K562 (cell line): ENCODE measurements at regions not wholly inside any gene's neighbourhood (a gene's known extent, or its start where the extent isn't known, plus 50 kb on each side); places are given as distances from the start of the nearest gene placed in this dataset.
"Not testable (repeated sequence)": the region's sequence is repeated elsewhere in the genome, so short reads cannot be mapped to it uniquely, and the experiment has no call there.

Experiments
- ATAC-seq: fragments of 200-7000 bp; cut with Tn5 transposase; 3 replicates; pipeline ENCODE4 v1.9.1; 2020; ENCODE audit warnings: moderate library complexity
- BruUV-seq: library from RNA; stranded (reverse); fragments of 400-500 nt; replicated peaks from 2 replicates; lab custom pipeline; 2021; lab: Mats Ljungman, UMichigan
- CTCF ChIA-PET: fragments of 300-600 bp; formaldehyde crosslinking; extraction: SDS; loops from one replicate; lab custom pipeline; 2021; ENCODE audit warnings: low intra/inter-chr PET ratio; lab: Yijun Ruan, JAX
- POLR2A ChIA-PET: fragments of 300-600, 350-650 bp; sonication (Branson Sonifier 250); formaldehyde crosslinking; extraction: SDS; loops from one replicate; lab custom pipeline; 2021; ENCODE audit warnings: antibody characterized with exemption, inconsistent platforms; lab: Yijun Ruan, JAX
- DNase-seq, 4 experiments: peaks; one replicate each; pipeline versions ENCODE4 v3.0.0 to v3.0.0-alpha.2; 2011 to 2018; ENCODE audit warnings: low spot score in 3 of 4, mixed read lengths in 3 of 4; ENCODE audit errors: extremely low read depth in 1 of 4
- FAIRE-seq: peaks from 2 replicates; lab custom pipeline; 2011; peaks lifted over from hg19 to GRCh38; lab: Jason Lieb, UNC
- H2AFZ ChIP-seq: 2 replicates; pipeline ENCODE4 v1.6.0; 2011; ENCODE audit warnings: low read depth, low read length, control low read depth, inconsistent platforms
- H3K27ac ChIP-seq: fragments of 200-600 bp; 3 replicates; pipeline ENCODE4 v1.8.0; 2011; ENCODE audit warnings: low read depth, mild to moderate bottlenecking, control low read depth, inconsistent platforms, low read length, moderate library complexity, mixed read lengths; ENCODE audit errors: extremely low read depth
- H3K27me3 ChIP-seq, 2 experiments: fragments of 300-600 bp in 1 of 2; 2 replicates in 1 of 2; 3 replicates in 1 of 2; pipeline versions ENCODE4 v1.6.0 to v1.8.0; 2011; ENCODE audit warnings: inconsistent platforms in 2 of 2, low read length in 2 of 2, mild to moderate bottlenecking in 1 of 2, mixed read lengths in 1 of 2, moderate library complexity in 1 of 2; ENCODE audit not compliant: control insufficient read depth in 2 of 2, insufficient read depth in 2 of 2
- H3K36me3 ChIP-seq: fragments of 300-600 bp; 3 replicates; pipeline ENCODE4 v1.8.0; 2011; ENCODE audit warnings: mild to moderate bottlenecking, low read length, inconsistent platforms; ENCODE audit not compliant: control insufficient read depth, insufficient read depth
- H3K4me1 ChIP-seq, 2 experiments: fragments of 200-600 bp in 1 of 2; replicated peaks in 1 of 2; 2 replicates in 1 of 2; 3 replicates in 1 of 2; pipeline versions ENCODE4 v1.5.1 to v1.8.0; 2011; ENCODE audit warnings: inconsistent platforms in 2 of 2, low read length in 2 of 2, mild to moderate bottlenecking in 1 of 2, mixed read lengths in 1 of 2, moderate library complexity in 1 of 2; ENCODE audit not compliant: control insufficient read depth in 2 of 2, insufficient read depth in 2 of 2
- H3K4me2 ChIP-seq: 2 replicates; pipeline ENCODE4 v1.6.1; 2011; ENCODE audit warnings: low read length, control low read depth, inconsistent platforms, mixed read lengths; ENCODE audit not compliant: insufficient read depth
- H3K4me3 ChIP-seq: fragments of 200-600 bp; sonication (generic), shearing (Covaris generic); 2 replicates; pipeline ENCODE4 v1.5.1; 2016; ENCODE audit warnings: control low read depth, inconsistent platforms
- H3K79me2 ChIP-seq: fragments of 200-600 bp; 3 replicates; pipeline ENCODE4 v1.8.0; 2011; ENCODE audit warnings: low read length, inconsistent platforms; ENCODE audit not compliant: control insufficient read depth, insufficient read depth
- H3K9ac ChIP-seq, 2 experiments: 2 replicates each; pipeline versions ENCODE4 v1.6.0 to v1.6.1; 2011; ENCODE audit warnings: low read depth in 2 of 2, low read length in 2 of 2, control low read depth in 1 of 2, inconsistent platforms in 1 of 2, mild to moderate bottlenecking in 1 of 2, mixed read lengths in 1 of 2; ENCODE audit not compliant: insufficient read depth in 1 of 2
- H3K9me1 ChIP-seq: one replicate; pipeline ENCODE4 v1.6.0; 2011; ENCODE audit warnings: inconsistent platforms, mild to moderate bottlenecking, low read length, moderate library complexity; ENCODE audit not compliant: control insufficient read depth, insufficient read depth
- H3K9me3 ChIP-seq: replicated peaks from 2 replicates; pipeline ENCODE4 v1.5.1; 2011; ENCODE audit warnings: low read depth, low read length, inconsistent platforms; ENCODE audit not compliant: control insufficient read depth, insufficient read depth
- H4K20me1 ChIP-seq: replicated peaks from 2 replicates; pipeline ENCODE4 v1.6.1; 2011; ENCODE audit warnings: low read length, inconsistent platforms, mixed read lengths; ENCODE audit not compliant: control insufficient read depth, insufficient read depth
- ATF7 ChIP-seq: fragments of 450-650 bp; IDR thresholded peaks from 2 replicates; pipeline ENCODE4 v1.7.1; 2014; ENCODE audit warnings: mild to moderate bottlenecking, moderate library complexity
- CBX2 ChIP-seq: fragments of 200-600 bp; sonication (generic); IDR thresholded peaks from one replicate; pipeline ENCODE4 v1.6.1; 2012; ENCODE audit warnings: mild to moderate bottlenecking, low read length, inconsistent platforms; ENCODE audit not compliant: insufficient read depth, poor library complexity, severe bottlenecking
- CHD4 ChIP-seq: fragments of 200-600 bp; sonication (generic); IDR thresholded peaks from 3 replicates; pipeline ENCODE4 v1.6.1; 2012; ENCODE audit warnings: low read depth, mild to moderate bottlenecking, mixed read lengths, low read length, inconsistent platforms; ENCODE audit not compliant: insufficient read depth, insufficient replicate concordance, poor library complexity, severe bottlenecking
- NFIC ChIP-seq: fragments of 450-650 bp; IDR thresholded peaks from 2 replicates; pipeline ENCODE4 v1.6.1; 2017; ENCODE audit warnings: mild to moderate bottlenecking, inconsistent platforms
- NFYB ChIP-seq: IDR thresholded peaks from 2 replicates; pipeline ENCODE4 v1.6.1; 2011; ENCODE audit warnings: mild to moderate bottlenecking, moderate library complexity; ENCODE audit not compliant: insufficient read length; ENCODE audit errors: extremely low read depth
- TCF7L2 ChIP-seq: fragments of 150-350 bp; IDR thresholded peaks from 2 replicates; pipeline ENCODE4 v1.6.1; 2016; ENCODE audit warnings: low read depth, mild to moderate bottlenecking, low read length, moderate library complexity
- ZNF23 ChIP-seq: fragments of 250-450 bp; sonication (Bioruptor Pico); IDR thresholded peaks from 2 replicates; pipeline ENCODE4 v1.4.0; 2020; ENCODE audit warnings: mild to moderate bottlenecking
- WGBS: fragments of 100-300 bp; shearing (Covaris generic); methylation state at CpG from one replicate; pipeline ENCODE4 v1.1.6; 2016; ENCODE audit warnings: low coverage, mixed read lengths; ENCODE audit not compliant: insufficient coverage; ENCODE audit errors: missing lambda C conversion rate; 5-methylcytosine and 5-hydroxymethylcytosine counted together
- in situ Hi-C: fragments of 300-500 bp; cut with MboI; formaldehyde crosslinking; loops from 4 replicates; pipeline ENCODE4 v1.15.0; 2018; ENCODE audit warnings: inconsistent platforms, mixed read lengths
- intact Hi-C: fragments of 100-400 bp; cut with micrococcal nuclease; formaldehyde crosslinking; loops from 2 replicates; pipeline ENCODE4 v1.14.2; 2022

DNA sequence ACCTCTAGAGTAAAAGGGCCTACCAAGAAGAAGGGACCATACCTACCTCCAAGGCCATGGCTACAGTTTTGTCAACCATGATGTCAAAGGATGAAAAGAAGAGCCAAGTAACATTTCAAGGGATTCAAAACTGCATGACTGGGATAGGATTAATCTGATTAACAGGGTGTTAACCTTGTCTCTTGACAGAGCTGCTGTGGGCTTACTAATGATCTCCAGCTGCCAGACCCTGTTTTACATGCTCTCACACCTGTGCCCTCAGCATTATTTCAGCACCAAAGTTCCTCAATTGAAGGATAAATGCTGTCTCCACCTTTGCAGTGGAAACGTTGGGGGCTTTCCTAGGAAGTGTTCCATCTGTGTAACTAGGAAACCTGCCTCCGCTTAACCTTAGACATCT, 78.3 kb downstream of the DMAC1 start:
- in situ Hi-C loops (no loop called here), intact Hi-C loops (no loop called here)
- Histone ChIP-seq H3K9me1 (no peaks in the 10 kb centered on the region), H3K9ac (no peak overlapping the region), H3K4me3 (no peak overlapping the region), H2AFZ (no peak overlapping the region), H3K4me2 (no peak overlapping the region), H3K36me3 (no peaks in the 10 kb centered on the region), H3K27me3 (no peaks in the 10 kb centered on the region), H3K9me3 (no peaks in the 10 kb centered on the region), H3K27ac (no peak overlapping the region), H3K4me1 (no peaks in the 10 kb centered on the region), H3K79me2 (no peaks in the 10 kb centered on the region), H4K20me1 (no peaks in the 10 kb centered on the region)
- DNase-seq = no peak
- POLR2A ChIA-PET = no interaction called here
- CTCF ChIA-PET = no interaction called here
- 6% methylated on average over 2 of the region's 2 CpGs for WGBS
- no peak for ATAC-seq
- FAIRE-seq = no peak
- BruUV-seq = no TSS peak
- TF ChIP-seq TCF7L2 (no peak), CBX2 (no peak), NFIC (no peak), ZNF23 (no peak), NFYB (no peak), CHD4 (no peak), ATF7 (no peak)

DNA sequence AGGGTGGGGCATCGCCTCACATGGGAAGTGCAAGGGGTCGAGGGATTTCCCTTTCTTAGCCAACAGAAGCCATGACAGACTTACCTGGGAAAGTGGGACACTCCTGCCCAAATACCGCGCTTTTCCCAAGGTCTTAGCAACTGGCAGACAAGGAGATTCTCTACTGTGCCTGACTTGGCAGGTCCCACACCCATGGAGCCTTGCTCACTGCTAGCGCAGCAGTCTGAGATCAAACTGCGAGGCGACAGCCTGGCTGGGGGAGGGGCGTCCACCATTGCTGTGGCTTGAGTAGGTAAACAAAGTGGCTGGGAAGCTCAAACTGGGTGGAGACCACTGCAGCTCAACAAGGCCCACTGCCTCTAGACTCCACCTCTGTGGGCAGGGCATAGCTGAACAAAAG, 86.5 kb downstream of the DMAC1 start:
- ATAC-seq, BruUV-seq, POLR2A ChIA-PET, H3K4me1 ChIP-seq, H4K20me1 ChIP-seq, in situ Hi-C loops, H2AFZ ChIP-seq, H3K4me3 ChIP-seq, H3K36me3 ChIP-seq, H3K9ac ChIP-seq, FAIRE-seq, H3K9me1 ChIP-seq, H3K27me3 ChIP-seq, CTCF ChIA-PET, DNase-seq, intact Hi-C loops, H3K4me2 ChIP-seq, H3K79me2 ChIP-seq, H3K9me3 ChIP-seq, H3K27ac ChIP-seq: not testable (repeated sequence)
- 2% methylated on average over 8 of the region's 8 CpGs for WGBS
